NCI-H82 treated with DMSO at 0.1 percent for 48 hours (cell line): ENCODE measurements at regions not wholly inside any gene's neighbourhood (a gene's known extent, or its start where the extent isn't known, plus 50 kb on each side); places are given as distances from the start of the nearest gene placed in this dataset.

ENCODE experiments used
- DNase-seq: peaks from one replicate; lab custom pipeline; 2025; ENCODE audit not compliant: unreplicated experiment; lab: John Stamatoyannopoulos, UW

DNA sequence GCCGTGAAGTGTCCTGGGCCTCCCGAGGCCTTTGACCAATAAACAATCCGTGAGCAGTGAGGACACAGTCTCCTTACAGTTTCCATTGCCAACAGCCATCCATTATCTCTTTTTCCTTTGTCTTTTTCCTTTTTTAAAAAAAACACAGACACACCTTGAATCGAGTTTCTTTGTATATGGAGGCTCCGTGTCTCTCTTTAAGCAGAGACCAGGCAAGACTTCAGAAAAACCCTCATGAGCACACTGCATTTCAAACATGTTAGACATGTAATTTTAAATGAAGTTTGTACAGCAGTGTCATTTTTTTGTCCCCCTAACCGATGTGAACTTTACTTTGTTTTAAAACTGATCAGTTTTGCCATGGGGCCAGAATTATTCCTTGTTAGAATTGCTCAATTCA lies 111.1 kb downstream of the SPTSSA start:
- no peak for DNase-seq

DNA sequence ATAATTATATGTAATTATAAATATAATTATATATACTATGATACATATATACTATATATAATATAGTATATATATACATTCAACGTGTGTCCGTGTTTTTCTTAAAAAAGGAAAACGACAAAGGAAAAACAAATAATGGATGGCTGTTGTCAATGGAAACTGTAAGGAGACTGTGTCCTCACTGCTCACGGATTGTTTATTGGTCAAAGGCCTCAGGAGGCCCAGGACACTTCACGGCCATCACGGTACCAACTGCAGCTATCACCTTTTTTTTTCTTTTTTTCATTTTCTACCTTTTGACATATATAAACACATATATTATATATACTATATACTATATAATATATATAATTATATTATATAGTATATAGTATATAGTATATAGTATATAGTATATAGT lies 113.4 kb downstream of the SPTSSA start:
- DNase-seq: no peak

GRCh38 chr14:34347683-34348082 lies 114.4 kb downstream of the SPTSSA start:
- DNase-seq: no peak

GRCh38 chr14:34345718-34346465 lies 116.1 kb downstream of the SPTSSA start:
- no peak for DNase-seq

DNA sequence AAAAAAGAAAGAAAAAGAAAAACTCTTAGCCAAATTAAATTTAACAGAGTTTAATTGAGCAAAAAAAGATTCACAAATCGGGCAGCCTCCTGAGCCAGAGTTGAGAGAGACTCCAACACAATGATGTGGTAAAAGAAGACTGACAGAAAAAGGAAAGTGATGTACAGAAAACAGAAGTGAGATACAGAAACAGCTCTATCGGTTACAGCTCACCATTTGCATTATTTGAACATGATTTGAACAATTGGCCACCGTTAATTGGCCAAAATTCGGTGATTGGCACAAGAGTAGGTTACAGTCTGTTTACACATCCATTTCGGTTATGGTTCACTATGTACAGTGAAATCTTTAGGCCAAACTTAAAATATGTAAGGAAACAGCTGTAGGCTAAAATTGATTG lies 117.7 kb downstream of the SPTSSA start:
- DNase-seq: no peak

DNA sequence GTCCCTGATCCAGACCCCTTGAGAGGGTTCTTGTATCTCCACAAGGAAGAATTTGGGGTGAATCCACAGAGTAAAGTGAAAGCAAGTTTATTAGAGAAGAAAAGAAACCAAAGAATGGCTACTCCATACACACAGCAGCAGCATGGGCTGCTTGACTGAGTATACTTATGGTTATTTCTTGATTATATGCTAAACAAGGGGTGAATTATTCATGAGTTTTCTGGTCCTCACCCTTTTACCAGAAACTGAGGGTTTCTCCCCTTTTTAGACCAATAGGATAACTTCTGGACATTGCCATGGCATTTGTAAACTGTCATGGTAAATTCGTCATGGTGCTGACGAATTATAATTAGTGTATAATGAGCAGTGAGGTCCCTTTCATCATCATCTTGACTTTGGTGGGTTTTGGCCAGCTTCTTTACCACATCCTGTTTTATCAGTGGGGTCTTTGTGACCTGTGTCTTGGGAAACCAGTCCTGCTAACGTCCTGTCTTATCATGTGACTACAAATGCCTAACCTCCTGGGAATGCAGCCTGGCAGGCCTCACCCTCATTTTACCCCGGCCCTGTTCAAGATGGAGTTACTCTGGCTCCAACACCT lies 121.9 kb downstream of the SPTSSA start:
- no peak for DNase-seq

- peak; percentile 90 for DNase-seq
These were observed 124.0 kb downstream of the SPTSSA start for GRCh38 chr14:34338056-34338455.

DNA sequence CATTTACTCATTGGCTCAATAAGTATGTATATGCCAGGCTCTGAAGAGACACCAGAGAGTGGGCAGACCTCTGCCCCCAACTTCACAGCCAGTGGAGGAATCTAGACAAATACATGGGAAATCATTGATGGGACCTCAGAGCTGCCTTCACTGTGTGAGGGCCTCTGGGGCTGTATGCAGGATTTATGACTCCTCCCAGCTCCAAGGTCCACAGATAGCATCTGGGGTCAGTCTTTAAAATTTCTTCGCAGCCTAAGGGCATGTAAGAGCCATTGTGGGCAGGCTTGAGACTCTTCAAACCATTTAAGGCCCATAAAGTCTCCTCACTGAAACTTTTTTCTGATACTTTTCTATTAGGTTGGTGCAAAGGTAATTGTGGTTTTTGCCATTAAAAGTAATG lies 125.5 kb downstream of the SPTSSA start:
- DNase-seq: no peak

DNA sequence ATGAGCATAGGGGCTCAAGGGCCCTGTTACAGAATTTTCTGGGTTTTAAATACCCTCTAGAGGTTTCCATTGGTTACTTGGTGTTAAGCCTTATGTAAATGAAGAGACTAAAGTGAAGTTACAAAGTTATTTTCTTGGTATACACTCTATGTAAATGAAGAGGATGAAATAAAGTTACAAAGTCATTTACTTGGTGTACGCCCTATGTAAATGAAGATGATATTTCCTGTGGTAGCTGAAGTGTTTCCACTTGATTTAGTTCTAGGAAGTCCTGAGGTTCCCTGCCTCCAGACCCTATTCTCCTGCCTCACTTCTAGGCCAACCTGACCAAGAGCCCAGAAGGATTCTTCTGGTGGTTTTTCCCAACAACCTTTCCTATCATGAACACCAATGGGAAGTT lies 126.1 kb downstream of the SPTSSA start:
- no peak for DNase-seq

DNA sequence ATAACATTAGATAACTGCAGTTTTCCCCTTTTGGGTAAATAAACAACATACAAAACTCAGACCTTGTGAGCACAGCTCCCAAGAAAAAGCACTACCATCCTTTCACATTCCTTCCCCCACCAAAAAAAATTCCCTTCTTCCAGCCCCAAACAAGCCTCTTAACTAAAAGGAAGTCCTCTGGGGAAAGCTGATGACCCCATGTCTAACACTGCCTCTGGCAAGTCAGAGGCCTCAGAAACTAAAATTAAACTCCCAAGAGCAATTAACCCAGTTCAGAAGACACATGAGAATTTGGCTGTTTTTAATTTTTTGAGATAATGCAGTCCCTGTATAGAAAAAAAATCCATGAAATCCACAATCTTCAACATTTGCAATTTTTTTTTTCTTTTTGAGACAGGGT lies 127.7 kb downstream of the SPTSSA start:
- no peak for DNase-seq

GRCh38 chr14:34331728-34332623 lies 130.1 kb downstream of the SPTSSA start:
- peak; percentile 41 for DNase-seq

DNA sequence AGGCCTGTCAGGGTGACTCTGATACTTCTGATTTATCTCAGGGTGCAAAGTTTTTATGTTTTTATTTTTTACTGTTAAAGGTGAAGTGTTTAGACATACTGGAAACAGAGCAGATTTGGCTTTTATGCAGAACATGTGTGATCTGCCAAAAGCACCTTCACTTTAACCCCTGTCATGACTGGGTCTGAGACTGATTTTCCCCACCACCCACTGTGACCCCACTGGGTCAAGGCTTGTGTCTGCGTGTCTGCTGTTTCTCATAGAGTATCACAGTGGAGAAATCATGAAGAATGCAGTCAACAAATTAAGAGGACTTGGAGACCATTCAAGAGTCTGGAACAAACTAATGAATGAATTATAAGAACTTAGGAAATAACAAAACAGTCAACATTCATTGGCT lies 131.2 kb downstream of the SPTSSA start:
- no peak for DNase-seq

DNA sequence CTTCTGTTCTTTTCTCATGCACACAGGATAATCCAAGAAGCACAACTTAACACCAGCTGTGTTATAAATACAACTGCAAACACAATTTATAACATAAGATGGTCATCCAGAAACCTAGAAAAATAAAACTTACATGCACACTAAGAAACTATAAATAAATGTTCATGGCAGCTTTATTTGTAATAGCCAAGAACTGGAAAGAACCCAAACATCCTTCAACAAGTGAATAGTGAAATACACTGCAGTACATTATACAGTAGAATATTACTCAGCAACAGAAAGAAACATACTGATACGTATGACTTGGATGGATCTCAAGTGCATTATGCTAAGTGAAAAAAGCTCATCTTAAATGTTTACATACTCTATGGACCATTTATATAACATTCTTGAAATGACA lies 132.7 kb downstream of the SPTSSA start:
- no peak for DNase-seq

DNA sequence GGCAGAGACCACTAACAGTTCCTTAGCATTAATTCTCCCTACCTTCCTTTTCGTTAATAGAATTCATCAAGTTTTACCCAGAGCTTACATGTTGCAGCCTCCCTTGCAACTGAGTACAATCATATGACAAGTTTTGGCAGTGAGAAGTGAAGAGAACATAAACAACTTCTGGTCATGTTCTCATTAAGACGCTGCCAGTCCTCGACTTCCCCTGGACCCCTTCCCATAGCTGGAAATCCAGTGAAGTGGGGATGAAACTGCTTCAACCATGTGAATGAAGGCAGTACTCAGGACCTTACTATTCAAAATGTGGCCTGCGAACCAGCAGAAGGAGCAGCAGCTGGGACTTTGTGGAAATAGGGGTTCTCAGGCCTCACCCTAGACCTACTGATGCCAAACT lies 133.9 kb downstream of the SPTSSA start:
- DNase-seq: no peak

- DNase-seq: no peak
These were observed 136.5 kb downstream of the SPTSSA start for GRCh38 chr14:34325493-34325892.

GRCh38 chr14:34324363-34324795 lies 137.7 kb downstream of the SPTSSA start:
- no peak for DNase-seq

DNA sequence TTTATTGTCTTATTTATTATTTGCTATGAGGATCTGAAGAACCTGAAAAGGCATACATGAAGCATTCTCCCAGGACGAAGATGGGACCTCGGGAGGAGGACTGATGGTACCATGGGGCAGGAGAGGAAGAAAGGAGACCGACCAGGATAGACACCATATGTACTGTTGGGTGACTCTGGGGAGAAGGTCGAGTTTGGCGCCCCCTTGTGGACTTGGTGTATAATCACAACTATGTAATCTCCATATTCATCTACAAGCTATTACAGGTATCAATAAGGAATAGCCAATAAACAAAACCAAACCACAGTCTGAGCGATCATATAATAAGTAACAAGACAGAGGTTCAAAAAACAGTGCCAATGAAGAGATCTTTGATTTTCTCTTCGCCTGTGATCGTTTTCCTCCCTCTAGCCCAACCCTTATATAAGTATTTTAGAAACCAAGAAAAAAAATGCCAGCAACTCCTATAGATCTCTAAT lies 139.1 kb downstream of the SPTSSA start:
- no peak for DNase-seq

- no peak for DNase-seq
These were observed 142.9 kb downstream of the SPTSSA start for GRCh38 chr14:34319140-34319539.

DNA sequence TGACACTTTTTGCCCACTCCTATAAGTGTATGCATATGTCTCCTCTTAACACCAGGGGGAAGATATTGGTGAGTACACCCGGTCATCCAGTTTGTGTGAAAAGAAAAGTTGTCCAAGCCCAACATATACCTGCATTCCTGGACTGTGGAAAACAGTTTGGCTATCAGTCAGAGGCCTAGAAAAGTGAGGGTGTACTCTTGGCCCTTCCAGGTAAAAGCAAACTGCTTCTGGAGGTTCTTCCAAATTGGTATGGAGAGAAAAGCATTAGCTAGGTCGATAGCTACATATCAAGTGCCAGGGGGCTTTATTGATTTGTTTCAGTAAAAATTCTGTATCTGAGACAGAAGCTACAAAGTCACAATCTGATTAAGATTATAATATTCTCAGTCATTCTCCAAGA lies 144.0 kb downstream of the SPTSSA start:
- no peak for DNase-seq

DNA sequence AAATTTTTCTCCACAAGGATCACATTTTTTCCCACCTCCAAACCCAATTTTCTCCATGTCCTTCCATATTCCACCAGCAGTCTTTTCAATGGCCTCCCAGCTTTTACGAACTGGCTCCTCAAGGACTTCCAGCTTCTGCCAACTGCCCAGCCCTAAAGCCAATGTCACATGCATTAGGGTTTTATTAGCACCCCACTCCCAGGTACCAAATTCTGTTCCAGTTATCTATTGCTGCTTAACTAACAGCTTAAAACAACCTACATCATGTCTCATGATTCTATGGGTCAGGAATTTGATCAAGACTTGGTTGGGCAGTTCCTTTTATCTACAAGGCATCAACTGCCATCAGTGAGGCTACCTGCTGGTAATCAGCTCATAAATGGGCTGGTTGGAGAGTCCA lies 151.3 kb downstream of the SPTSSA start:
- DNase-seq: no peak

DNA sequence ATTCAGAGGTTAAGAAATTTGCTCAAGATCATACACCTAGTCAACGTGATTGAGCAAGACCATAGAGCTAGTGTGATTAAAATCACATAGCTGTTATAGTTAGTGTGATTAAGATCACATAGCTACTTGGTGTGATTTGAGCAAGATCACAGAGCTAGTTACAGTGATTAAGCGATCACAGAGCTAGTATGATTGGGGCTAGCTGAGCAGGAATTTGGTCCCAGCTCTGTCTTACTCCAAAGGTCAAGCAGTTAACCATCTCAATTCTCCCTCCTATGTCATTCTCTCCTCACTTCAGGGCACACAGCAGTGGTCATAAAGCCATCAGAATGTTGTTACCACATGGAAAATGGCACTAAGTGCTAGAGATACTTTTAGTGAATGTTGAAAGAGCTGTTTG lies 158.2 kb downstream of the SPTSSA start:
- DNase-seq: no peak

GRCh38 chr14:34302654-34303053 lies 159.4 kb downstream of the SPTSSA start:
- no peak for DNase-seq
